ENCODE measurements at regions not wholly inside any gene's neighbourhood (a gene's known extent, or its start where the extent isn't known, plus 50 kb on each side); places are given as distances from the start of the nearest gene placed in this dataset.

GRCh38 chr14:101252443-101253214, 308.7 kb upstream of the DIO3 start:
- Histone ChIP-seq H2AFZ (ENCODE audit: low read depth, low read length) (no peak overlapping the region), H4K20me1 (ENCODE audit: insufficient read depth) (no peaks in the 10 kb centered on the region), H3K9ac (ENCODE audit: low read length) (no peak overlapping the region), H3K9me3 (ENCODE audit: low read length) (no peaks in the 10 kb centered on the region), H3K4me3 (ENCODE audit: low read length) (no peak overlapping the region), H3K27me3 (ENCODE audit: insufficient read depth, low read depth, low read length) (no peaks in the 10 kb centered on the region), H3K27ac (ENCODE audit: low read length) (no peak overlapping the region), H3K4me2 (ENCODE audit: low read length) (no peak overlapping the region), H3K79me2 (replicated peaks; ENCODE audit: insufficient read depth, low read length) (no peaks in the 10 kb centered on the region), H3K36me3 (ENCODE audit: insufficient read depth, low read length) (no peaks in the 10 kb centered on the region), H3K9me2 (ENCODE audit: insufficient read depth, low read length) (no peaks in the 10 kb centered on the region), H3F3A (ENCODE audit: insufficient read depth, low read length, poor library complexity, severe bottlenecking) (no peaks in the 10 kb centered on the region)
- TF ChIP-seq POLR2AphosphoS5 (IDR thresholded peaks at IDR 0.05), result no peak
- TF ChIP-seq REST (IDR thresholded peaks at IDR 0.05; ENCODE audit: borderline replicate concordance), result no peak
- TF ChIP-seq SMC3 (conservative IDR thresholded peaks at IDR 0.05; ENCODE audit: poor library complexity), result no peak
- TF ChIP-seq, protein P1, sequence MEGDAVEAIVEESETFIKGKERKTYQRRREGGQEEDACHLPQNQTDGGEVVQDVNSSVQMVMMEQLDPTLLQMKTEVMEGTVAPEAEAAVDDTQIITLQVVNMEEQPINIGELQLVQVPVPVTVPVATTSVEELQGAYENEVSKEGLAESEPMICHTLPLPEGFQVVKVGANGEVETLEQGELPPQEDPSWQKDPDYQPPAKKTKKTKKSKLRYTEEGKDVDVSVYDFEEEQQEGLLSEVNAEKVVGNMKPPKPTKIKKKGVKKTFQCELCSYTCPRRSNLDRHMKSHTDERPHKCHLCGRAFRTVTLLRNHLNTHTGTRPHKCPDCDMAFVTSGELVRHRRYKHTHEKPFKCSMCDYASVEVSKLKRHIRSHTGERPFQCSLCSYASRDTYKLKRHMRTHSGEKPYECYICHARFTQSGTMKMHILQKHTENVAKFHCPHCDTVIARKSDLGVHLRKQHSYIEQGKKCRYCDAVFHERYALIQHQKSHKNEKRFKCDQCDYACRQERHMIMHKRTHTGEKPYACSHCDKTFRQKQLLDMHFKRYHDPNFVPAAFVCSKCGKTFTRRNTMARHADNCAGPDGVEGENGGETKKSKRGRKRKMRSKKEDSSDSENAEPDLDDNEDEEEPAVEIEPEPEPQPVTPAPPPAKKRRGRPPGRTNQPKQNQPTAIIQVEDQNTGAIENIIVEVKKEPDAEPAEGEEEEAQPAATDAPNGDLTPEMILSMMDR (IDR thresholded peaks at IDR 0.05; ENCODE audit: poor library complexity, severe bottlenecking), result no peak
- TF ChIP-seq TAF1 (IDR thresholded peaks at IDR 0.05; ENCODE audit: low read depth), result no peak
- no peak for TF ChIP-seq EP300 (conservative IDR thresholded peaks at IDR 0.05; ENCODE audit: poor library complexity, severe bottlenecking)
- TF ChIP-seq RAD21 (conservative IDR thresholded peaks at IDR 0.05), result no peak
- TF ChIP-seq MXI1 (conservative IDR thresholded peaks at IDR 0.05; ENCODE audit: poor library complexity, severe bottlenecking), result no peak
- TF ChIP-seq EZH2 (IDR thresholded peaks at IDR 0.05; ENCODE audit: borderline replicate concordance, insufficient read depth, low read length, poor library complexity, severe bottlenecking), result no peak

- TF ChIP-seq RAD21 (conservative IDR thresholded peaks at IDR 0.05), result no peak
- no peak for TF ChIP-seq REST (IDR thresholded peaks at IDR 0.05; ENCODE audit: borderline replicate concordance)
- H3K4me3 ChIP-seq (ENCODE audit: low read length), result no peak overlapping the region
- H3K27ac ChIP-seq (ENCODE audit: low read length), result no peak overlapping the region
These were observed 307.3 kb upstream of the DIO3 start for GRCh38 chr14:101253948-101254347.

More at GRCh38 chr14:101253948-101254347, 307.3 kb upstream of the DIO3 start:
- no peaks in the 10 kb centered on the region for H3K27me3 ChIP-seq (ENCODE audit: insufficient read depth, low read depth, low read length)
- H3K9me2 ChIP-seq (ENCODE audit: insufficient read depth, low read length), result no peaks in the 10 kb centered on the region
- no peaks in the 10 kb centered on the region for H3F3A ChIP-seq (ENCODE audit: insufficient read depth, low read length, poor library complexity, severe bottlenecking)
- no peaks in the 10 kb centered on the region for H3K36me3 ChIP-seq (ENCODE audit: insufficient read depth, low read length)
- H3K4me2 ChIP-seq (ENCODE audit: low read length), result no peak overlapping the region
- H4K20me1 ChIP-seq (ENCODE audit: insufficient read depth), result no peaks in the 10 kb centered on the region
- no peaks in the 10 kb centered on the region for H3K9me3 ChIP-seq (ENCODE audit: low read length)
- no peak overlapping the region for H2AFZ ChIP-seq (ENCODE audit: low read depth, low read length)
- H3K79me2 ChIP-seq (replicated peaks; ENCODE audit: insufficient read depth, low read length), result no peaks in the 10 kb centered on the region
- H3K9ac ChIP-seq (ENCODE audit: low read length), result no peak overlapping the region

Data from neural cell (in vitro differentiated cells).